Liver (tissue), 3 donors: ENCODE measurements at regions not wholly inside any gene's neighbourhood (a gene's known extent, or its start where the extent isn't known, plus 50 kb on each side); places are given as distances from the start of the nearest gene placed in this dataset.

Experiments used
- RXRA ChIP-seq, 2 donors: IDR thresholded peaks; 2 replicates each; pipeline ENCODE4 v1.6.1; 2017 to 2018; ENCODE audit warnings: antibody characterized with exemption in 2 of 2, mild to moderate bottlenecking in 1 of 2
- YY1 ChIP-seq: IDR thresholded peaks from 2 replicates; pipeline ENCODE4 v1.6.1; 2016; ENCODE audit warnings: antibody characterized with exemption, mild to moderate bottlenecking
- TF ChIP-seq, protein P1 (sequence below): fragments of 150-350 bp; IDR thresholded peaks from 2 replicates; pipeline ENCODE4 v1.5.1; 2017; ENCODE audit warnings: improper control_type of control experiment, low read depth, low read length; ENCODE audit not compliant: missing input control
- donor health status: healthy.
- donor health status: healthy.

GRCh38 chr1:232271991-232272589, 357.8 kb downstream of the SIPA1L2 start:
- TF ChIP-seq, protein P1, sequence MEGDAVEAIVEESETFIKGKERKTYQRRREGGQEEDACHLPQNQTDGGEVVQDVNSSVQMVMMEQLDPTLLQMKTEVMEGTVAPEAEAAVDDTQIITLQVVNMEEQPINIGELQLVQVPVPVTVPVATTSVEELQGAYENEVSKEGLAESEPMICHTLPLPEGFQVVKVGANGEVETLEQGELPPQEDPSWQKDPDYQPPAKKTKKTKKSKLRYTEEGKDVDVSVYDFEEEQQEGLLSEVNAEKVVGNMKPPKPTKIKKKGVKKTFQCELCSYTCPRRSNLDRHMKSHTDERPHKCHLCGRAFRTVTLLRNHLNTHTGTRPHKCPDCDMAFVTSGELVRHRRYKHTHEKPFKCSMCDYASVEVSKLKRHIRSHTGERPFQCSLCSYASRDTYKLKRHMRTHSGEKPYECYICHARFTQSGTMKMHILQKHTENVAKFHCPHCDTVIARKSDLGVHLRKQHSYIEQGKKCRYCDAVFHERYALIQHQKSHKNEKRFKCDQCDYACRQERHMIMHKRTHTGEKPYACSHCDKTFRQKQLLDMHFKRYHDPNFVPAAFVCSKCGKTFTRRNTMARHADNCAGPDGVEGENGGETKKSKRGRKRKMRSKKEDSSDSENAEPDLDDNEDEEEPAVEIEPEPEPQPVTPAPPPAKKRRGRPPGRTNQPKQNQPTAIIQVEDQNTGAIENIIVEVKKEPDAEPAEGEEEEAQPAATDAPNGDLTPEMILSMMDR: no peak
- TF ChIP-seq YY1: no peak
- TF ChIP-seq RXRA (IDR thresholded peaks at IDR 0.05): no peak
